ENCODE measurements at regions not wholly inside any gene's neighbourhood (a gene's known extent, or its start where the extent isn't known, plus 50 kb on each side); places are given as distances from the start of the nearest gene placed in this dataset.

DNA sequence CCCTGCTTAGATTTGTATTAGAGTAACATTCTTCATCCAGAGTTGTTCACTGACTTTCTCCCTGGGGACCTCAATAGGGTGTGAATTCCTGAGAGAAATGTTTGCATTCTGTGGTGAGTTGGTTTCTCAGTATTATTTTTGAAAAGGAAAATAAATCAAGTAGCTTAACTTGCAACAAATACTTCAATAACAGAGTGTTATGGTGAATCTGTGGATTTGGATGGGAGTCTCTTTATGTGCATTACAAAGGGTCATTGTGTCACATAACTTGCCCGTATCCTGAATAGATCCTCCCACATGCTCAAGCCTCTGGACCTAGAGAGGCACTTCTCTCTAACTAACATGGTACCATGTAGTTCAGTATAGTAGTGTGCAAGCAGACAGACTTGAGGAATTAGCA, 68.4 kb upstream of the IPO9 start:
- Histone ChIP-seq H3K79me2 (ENCODE audit: low read depth) (peaks cover 100% of the 10 kb centered on the region), H3K9me3 (ENCODE audit: low read depth) (no peaks in the 10 kb centered on the region), H3K4me2 (peak overlapping the region; percentile 58), H3K4me1 (peaks cover 88% of the 10 kb centered on the region), H3K27me3 (no peaks in the 10 kb centered on the region), H3F3A (ENCODE audit: low read depth) (peaks cover 63% of the 10 kb centered on the region), H3K27ac (peak overlapping the region; percentile 96), H4K20me1 (ENCODE audit: low read depth) (no peaks in the 10 kb centered on the region), H3K4me3 (no peak overlapping the region), H3K9ac (no peak overlapping the region), H2AFZ (replicated peaks) (no peak overlapping the region), H3K36me3 (peaks cover 5% of the 10 kb centered on the region)
- no peaks in the 10 kb centered on the region for H3K27me3 Mint-ChIP-seq (ENCODE audit: insufficient read depth, low read depth)
- peaks cover 70% of the 10 kb centered on the region for H3K4me1 Mint-ChIP-seq
- H3K4me3 Mint-ChIP-seq: no peak overlapping the region
- peaks cover 4% of the 10 kb centered on the region for H3K9me3 Mint-ChIP-seq
- TF ChIP-seq EZH2phosphoT487 (IDR thresholded peaks at IDR 0.05) (no peak), EZH2 (IDR thresholded peaks at IDR 0.05) (no peak)
- peak; percentile 53 for DNase-seq (ENCODE audit: low spot score)
- peaks cover 23% of the 10 kb centered on the region for H3K36me3 Mint-ChIP-seq
- H3K27ac Mint-ChIP-seq: peak overlapping the region; percentile 82

DNA sequence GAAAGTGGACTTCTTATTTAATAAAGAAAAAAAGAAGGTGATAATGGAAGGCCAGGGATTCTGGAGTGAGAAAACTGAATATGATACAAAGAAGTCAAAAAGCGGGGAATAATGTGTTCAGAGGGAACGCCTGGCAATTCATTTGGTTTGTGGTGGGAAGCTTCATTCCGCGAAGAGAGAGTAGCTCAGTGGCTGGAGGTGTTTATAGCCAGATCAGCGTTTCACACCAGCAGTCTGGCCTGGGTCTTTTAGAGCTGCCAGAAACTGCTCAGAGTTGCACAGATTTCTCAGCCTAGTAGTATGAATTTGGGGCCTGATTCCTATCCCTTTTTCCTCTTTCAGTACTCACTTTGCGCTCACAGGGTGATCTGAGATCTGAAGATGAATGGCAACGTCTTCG, 67.8 kb upstream of the IPO9 start:
- Mint-ChIP-seq H3K4me1 (peaks cover 71% of the 10 kb centered on the region), H3K9me3 (peaks cover 4% of the 10 kb centered on the region), H3K27me3 (ENCODE audit: insufficient read depth, low read depth) (no peaks in the 10 kb centered on the region), H3K4me3 (no peak overlapping the region), H3K27ac (peak overlapping the region; percentile 79), H3K36me3 (peaks cover 29% of the 10 kb centered on the region)
- no peak for TF ChIP-seq EZH2phosphoT487 (IDR thresholded peaks at IDR 0.05)
- TF ChIP-seq EZH2 (IDR thresholded peaks at IDR 0.05): no peak
- TF ChIP-seq CTCF (IDR thresholded peaks at IDR 0.05): no peak
- Histone ChIP-seq H3K27ac (peak overlapping the region; percentile 96), H3F3A (ENCODE audit: low read depth) (peaks cover 63% of the 10 kb centered on the region), H3K4me1 (peaks cover 85% of the 10 kb centered on the region), H3K9me3 (ENCODE audit: low read depth) (no peaks in the 10 kb centered on the region), H4K20me1 (ENCODE audit: low read depth) (no peaks in the 10 kb centered on the region), H3K36me3 (peaks cover 12% of the 10 kb centered on the region), H3K9ac (no peak overlapping the region), H3K4me2 (peak overlapping the region; percentile 58), H3K27me3 (no peaks in the 10 kb centered on the region), H2AFZ (replicated peaks) (no peak overlapping the region), H3K79me2 (ENCODE audit: low read depth) (peaks cover 100% of the 10 kb centered on the region), H3K4me3 (no peak overlapping the region)
- DNase-seq (ENCODE audit: low spot score): no peak

DNA sequence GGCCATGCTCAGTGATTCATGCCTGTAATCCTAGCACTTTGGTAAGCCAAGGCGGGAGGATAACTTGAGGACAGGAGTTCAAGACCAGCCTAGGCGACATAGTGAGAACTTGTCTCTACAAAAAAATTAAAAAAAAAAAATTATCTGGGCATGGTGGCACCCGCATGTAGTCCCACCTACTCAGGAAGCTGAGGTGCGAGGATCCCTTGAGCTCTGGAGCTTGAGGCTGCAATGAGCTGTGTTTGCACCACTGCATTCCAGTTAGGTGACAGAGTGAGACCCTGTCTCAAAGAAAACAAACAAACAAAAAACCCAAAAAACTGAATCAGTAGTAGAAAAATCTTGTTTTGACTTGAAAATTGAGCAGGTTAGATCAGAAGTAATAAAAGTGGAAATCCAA, 67.1 kb upstream of the IPO9 start:
- Histone ChIP-seq H3K4me2 (peak overlapping the region; percentile 58), H3K27ac (peak overlapping the region; percentile 96), H3K36me3 (peaks cover 17% of the 10 kb centered on the region), H3K9ac (no peak overlapping the region), H3F3A (ENCODE audit: low read depth) (peaks cover 63% of the 10 kb centered on the region), H3K4me1 (peaks cover 79% of the 10 kb centered on the region), H3K79me2 (ENCODE audit: low read depth) (peaks cover 100% of the 10 kb centered on the region), H4K20me1 (ENCODE audit: low read depth) (no peaks in the 10 kb centered on the region), H2AFZ (replicated peaks) (no peak overlapping the region), H3K9me3 (ENCODE audit: low read depth) (no peaks in the 10 kb centered on the region), H3K27me3 (no peaks in the 10 kb centered on the region), H3K4me3 (no peak overlapping the region)
- H3K36me3 Mint-ChIP-seq: peaks cover 29% of the 10 kb centered on the region
- no peak for DNase-seq (ENCODE audit: low spot score)
- peak overlapping the region; percentile 36 for H3K4me3 Mint-ChIP-seq
- H3K27ac Mint-ChIP-seq: peak overlapping the region; percentile 87
- peaks cover 66% of the 10 kb centered on the region for H3K4me1 Mint-ChIP-seq
- TF ChIP-seq EZH2phosphoT487 (IDR thresholded peaks at IDR 0.05) (no peak), EZH2 (IDR thresholded peaks at IDR 0.05) (no peak), CTCF (IDR thresholded peaks at IDR 0.05) (no peak)
- H3K9me3 Mint-ChIP-seq: peaks cover 4% of the 10 kb centered on the region
- H3K27me3 Mint-ChIP-seq (ENCODE audit: insufficient read depth, low read depth): no peaks in the 10 kb centered on the region

GRCh38 chr1:201762381-201762780, 66.6 kb upstream of the IPO9 start:
- peaks cover 100% of the 10 kb centered on the region for H3K79me2 ChIP-seq (ENCODE audit: low read depth)

More at GRCh38 chr1:201762381-201762780, 66.6 kb upstream of the IPO9 start:
- no peak overlapping the region for H3K4me3 Mint-ChIP-seq
- H3K4me1 Mint-ChIP-seq: peaks cover 61% of the 10 kb centered on the region
- peaks cover 17% of the 10 kb centered on the region for H3K36me3 ChIP-seq
- TF ChIP-seq EZH2phosphoT487 (IDR thresholded peaks at IDR 0.05) (no peak), EZH2 (IDR thresholded peaks at IDR 0.05) (no peak), CTCF (IDR thresholded peaks at IDR 0.05) (no peak)
- H3K9ac ChIP-seq: no peak overlapping the region
- H3K4me2 ChIP-seq: peak overlapping the region; percentile 58
- peak overlapping the region; percentile 96 for H3K27ac ChIP-seq
- peak overlapping the region; percentile 87 for H3K27ac Mint-ChIP-seq
- H3K36me3 Mint-ChIP-seq: peaks cover 28% of the 10 kb centered on the region
- no peaks in the 10 kb centered on the region for H3K27me3 Mint-ChIP-seq (ENCODE audit: insufficient read depth, low read depth)
- no peak overlapping the region for H3K4me3 ChIP-seq
- no peaks in the 10 kb centered on the region for H3K27me3 ChIP-seq
- no peak overlapping the region for H2AFZ ChIP-seq (replicated peaks)
- H3K9me3 Mint-ChIP-seq: peaks cover 4% of the 10 kb centered on the region
- no peak for DNase-seq (ENCODE audit: low spot score)
- peaks cover 63% of the 10 kb centered on the region for H3F3A ChIP-seq (ENCODE audit: low read depth)
- H3K9me3 ChIP-seq (ENCODE audit: low read depth): no peaks in the 10 kb centered on the region
- H3K4me1 ChIP-seq: peaks cover 75% of the 10 kb centered on the region
- no peaks in the 10 kb centered on the region for H4K20me1 ChIP-seq (ENCODE audit: low read depth)
